Fibroblast of gingiva (primary cell): ENCODE measurements at regions not wholly inside any gene's neighbourhood (a gene's known extent, or its start where the extent isn't known, plus 50 kb on each side); places are given as distances from the start of the nearest gene placed in this dataset.
"Not testable (repeated sequence)": the region's sequence is repeated elsewhere in the genome, so short reads cannot be mapped to it uniquely, and the experiment has no call there.

Source experiments
- DNase-seq: peaks from one replicate; pipeline ENCODE4 v3.0.0-alpha.2; 2011; ENCODE audit warnings: low read depth

- DNase-seq: no peak
Measured at GRCh38 chr12:47370421-47370820, 290.7 kb upstream of the AMIGO2 start.

GRCh38 chr12:47369085-47369484 lies 289.3 kb upstream of the AMIGO2 start:
- DNase-seq: no peak

- DNase-seq: no peak
Measured at GRCh38 chr12:47367912-47368537, 288.3 kb upstream of the AMIGO2 start.

GRCh38 chr12:47366579-47366978 lies 286.8 kb upstream of the AMIGO2 start:
- DNase-seq: no peak

- no peak for DNase-seq
Measured at GRCh38 chr12:47366157-47366556, 286.4 kb upstream of the AMIGO2 start.

GRCh38 chr12:47365443-47366076 lies 285.8 kb upstream of the AMIGO2 start:
- DNase-seq: not testable (repeated sequence)

GRCh38 chr12:47364261-47364660 lies 284.5 kb upstream of the AMIGO2 start:
- no peak for DNase-seq

GRCh38 chr12:47362126-47362705 lies 282.5 kb upstream of the AMIGO2 start:
- DNase-seq: no peak

- no peak for DNase-seq
Measured at GRCh38 chr12:47361389-47362021, 281.7 kb upstream of the AMIGO2 start.

- DNase-seq: no peak
Measured at GRCh38 chr12:47360771-47361388, 281.1 kb upstream of the AMIGO2 start.

GRCh38 chr12:47360093-47360480 lies 280.3 kb upstream of the AMIGO2 start:
- DNase-seq: no peak

GRCh38 chr12:47359310-47360092 lies 279.7 kb upstream of the AMIGO2 start:
- DNase-seq: no peak

GRCh38 chr12:47357006-47357405 lies 277.2 kb upstream of the AMIGO2 start:
- DNase-seq: not testable (repeated sequence)

GRCh38 chr12:47356129-47356700 lies 276.5 kb upstream of the AMIGO2 start:
- DNase-seq: no peak

- DNase-seq: no peak
Measured at GRCh38 chr12:47353508-47353907, 273.7 kb upstream of the AMIGO2 start.

GRCh38 chr12:47352067-47352466 lies 272.3 kb upstream of the AMIGO2 start:
- no peak for DNase-seq

- DNase-seq: no peak
Measured at GRCh38 chr12:47351526-47351925, 271.8 kb upstream of the AMIGO2 start.

- no peak for DNase-seq
Measured at GRCh38 chr12:47350062-47350408, 270.3 kb upstream of the AMIGO2 start.

- DNase-seq: no peak
Measured at GRCh38 chr12:47349137-47350061, 269.6 kb upstream of the AMIGO2 start.

GRCh38 chr12:47348206-47348605 lies 268.4 kb upstream of the AMIGO2 start:
- DNase-seq: no peak
